ENCODE measurements at regions not wholly inside any gene's neighbourhood (a gene's known extent, or its start where the extent isn't known, plus 50 kb on each side); places are given as distances from the start of the nearest gene placed in this dataset.

GRCh38 chr12:124472690-124473279 is 94.6 kb downstream of the NCOR2 start:
- TF ChIP-seq, protein P1, sequence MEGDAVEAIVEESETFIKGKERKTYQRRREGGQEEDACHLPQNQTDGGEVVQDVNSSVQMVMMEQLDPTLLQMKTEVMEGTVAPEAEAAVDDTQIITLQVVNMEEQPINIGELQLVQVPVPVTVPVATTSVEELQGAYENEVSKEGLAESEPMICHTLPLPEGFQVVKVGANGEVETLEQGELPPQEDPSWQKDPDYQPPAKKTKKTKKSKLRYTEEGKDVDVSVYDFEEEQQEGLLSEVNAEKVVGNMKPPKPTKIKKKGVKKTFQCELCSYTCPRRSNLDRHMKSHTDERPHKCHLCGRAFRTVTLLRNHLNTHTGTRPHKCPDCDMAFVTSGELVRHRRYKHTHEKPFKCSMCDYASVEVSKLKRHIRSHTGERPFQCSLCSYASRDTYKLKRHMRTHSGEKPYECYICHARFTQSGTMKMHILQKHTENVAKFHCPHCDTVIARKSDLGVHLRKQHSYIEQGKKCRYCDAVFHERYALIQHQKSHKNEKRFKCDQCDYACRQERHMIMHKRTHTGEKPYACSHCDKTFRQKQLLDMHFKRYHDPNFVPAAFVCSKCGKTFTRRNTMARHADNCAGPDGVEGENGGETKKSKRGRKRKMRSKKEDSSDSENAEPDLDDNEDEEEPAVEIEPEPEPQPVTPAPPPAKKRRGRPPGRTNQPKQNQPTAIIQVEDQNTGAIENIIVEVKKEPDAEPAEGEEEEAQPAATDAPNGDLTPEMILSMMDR (conservative IDR thresholded peaks at IDR 0.05; ENCODE audit: low read depth, low read length) = no peak
- no peak for TF ChIP-seq EZH2 (IDR thresholded peaks at IDR 0.05; ENCODE audit: low read length, unreplicated experiment)

Measured in PC-3 (cell line).